Posterior vena cava (tissue), 2 donors: ENCODE measurements at regions not wholly inside any gene's neighbourhood (a gene's known extent, or its start where the extent isn't known, plus 50 kb on each side); places are given as distances from the start of the nearest gene placed in this dataset.
A peak's percentile ranks its signal among the peaks of the same experiment; 100 is the strongest.

Source experiments
- DNase-seq: peaks from one replicate; pipeline ENCODE4 v3.0.0-alpha.2; 2020; ENCODE audit warnings: low spot score
- intact Hi-C, 2 donors: fragments of 100-400 bp; cut with DNase I; formaldehyde crosslinking; loops; one replicate each; pipeline versions ENCODE4 v1.14.1 to v1.14.2; 2022 to 2023
- donor health status: DM: yes; HTN: yes; CAD: no.
- donor health status: DM: yes; HTN: yes; CAD: no.

DNA sequence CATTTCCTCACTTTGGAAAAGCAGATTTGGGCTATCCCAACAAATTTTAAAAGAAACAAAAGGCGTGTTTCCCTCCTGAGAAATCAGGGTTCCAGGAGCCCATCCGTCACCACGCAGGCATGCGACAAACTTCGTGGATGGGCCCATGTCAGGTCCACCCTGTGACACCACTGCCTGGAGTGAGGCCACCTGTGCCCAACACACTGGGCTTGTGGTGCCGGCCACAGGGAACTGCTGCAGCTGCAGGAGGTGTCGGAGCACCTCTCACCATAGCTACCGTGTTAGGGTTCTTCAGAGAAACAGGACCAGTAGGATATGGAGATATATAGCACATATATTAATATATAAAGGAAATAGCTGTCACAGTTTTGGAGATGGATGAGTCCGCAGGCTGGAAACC lies 53.0 kb upstream of the BCL11B start:
- intact Hi-C loops: no loop called here
- peak; percentile 63 for DNase-seq

DNA sequence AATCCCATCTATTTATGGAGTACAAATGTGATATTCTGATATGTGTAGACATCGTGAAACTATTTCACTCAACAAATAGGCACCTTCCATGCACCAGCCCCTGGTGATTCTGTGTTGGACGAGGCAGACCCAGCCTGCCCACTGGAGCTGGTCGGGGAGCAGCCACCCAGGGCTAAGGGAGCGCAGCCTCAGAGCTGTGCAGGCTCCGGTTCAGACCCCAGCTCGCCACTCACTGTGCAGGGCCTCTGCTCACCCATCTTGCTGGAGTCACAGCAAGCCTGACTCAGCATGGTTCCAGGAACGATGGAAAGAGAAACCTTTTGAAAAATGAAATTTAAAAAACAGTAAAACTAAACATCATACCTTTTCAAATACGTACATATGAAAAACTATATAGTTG lies 52.3 kb upstream of the BCL11B start:
- peak; percentile 52 for DNase-seq
- intact Hi-C loops: no loop called here

DNA sequence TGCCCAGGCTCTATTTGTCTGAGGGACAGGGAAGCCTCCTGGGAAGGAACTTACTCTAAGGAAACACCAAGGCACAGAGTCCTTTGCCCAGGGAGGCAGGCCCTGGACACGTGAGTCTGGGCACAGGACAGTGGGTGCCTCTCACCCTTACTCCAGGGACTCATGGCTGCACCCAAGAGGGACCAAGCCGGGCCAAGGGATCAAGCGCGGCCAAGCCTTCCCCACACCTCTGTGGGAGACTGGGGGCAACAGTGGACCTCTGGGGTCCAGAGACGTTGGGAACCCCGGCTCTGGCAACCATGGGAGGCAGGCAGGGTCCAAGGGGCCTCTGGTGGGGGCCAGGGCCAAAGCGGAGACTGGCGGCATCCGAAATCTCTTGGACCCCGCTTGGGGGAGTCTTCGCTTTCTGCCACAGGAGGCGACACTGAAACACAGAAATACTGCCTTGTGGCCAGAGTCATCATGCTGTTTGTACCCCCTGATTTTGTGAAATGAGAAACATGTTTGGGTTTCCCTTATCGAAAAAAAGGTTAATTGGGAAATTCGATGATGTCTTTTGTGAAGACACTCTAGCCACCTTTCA lies 51.7 kb upstream of the BCL11B start:
- peak; percentile 62 for DNase-seq
- intact Hi-C loops: no loop called here

DNA sequence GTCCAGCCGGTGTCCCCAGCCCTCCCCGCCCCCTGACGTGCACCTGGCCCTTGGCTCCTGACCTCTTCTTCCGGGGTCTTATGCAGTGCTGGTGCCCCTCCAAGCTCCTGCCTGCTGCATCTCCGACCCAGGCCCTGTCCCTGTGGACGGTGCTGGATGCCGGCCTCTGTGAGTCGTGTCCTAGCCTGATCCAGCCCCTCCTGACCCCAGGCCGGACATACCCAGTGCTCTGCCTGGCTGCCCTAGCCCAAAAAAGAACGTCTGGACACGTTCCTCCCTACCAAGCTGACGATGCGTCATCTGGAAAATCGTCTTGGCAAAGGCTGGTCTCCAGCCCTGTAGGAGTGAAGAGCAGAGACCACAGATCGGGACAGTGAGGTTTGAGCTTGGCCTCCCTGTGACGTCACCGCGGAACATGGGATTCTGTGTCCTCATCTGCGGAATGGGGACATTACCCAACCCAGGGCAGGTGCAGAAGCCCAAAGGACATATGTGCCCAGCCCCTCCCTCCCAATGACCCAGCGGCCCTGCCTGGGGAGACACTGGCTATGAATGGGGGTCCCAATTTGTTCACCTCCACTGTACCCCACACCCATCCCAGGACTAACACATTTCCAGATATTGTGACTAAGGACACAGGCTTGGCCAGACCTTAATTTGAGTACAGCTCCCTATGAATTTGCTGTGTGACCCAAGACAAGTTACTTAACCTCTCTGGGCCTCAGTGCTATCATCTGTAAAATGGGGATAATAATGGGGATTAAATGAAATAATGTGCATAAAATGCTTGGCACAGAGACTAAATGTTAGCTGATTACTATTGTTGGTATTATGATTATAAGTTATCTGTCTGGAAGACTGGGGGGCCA lies 51.0 kb upstream of the BCL11B start:
- intact Hi-C loops: no loop called here
- peak; percentile 76 for DNase-seq

DNA sequence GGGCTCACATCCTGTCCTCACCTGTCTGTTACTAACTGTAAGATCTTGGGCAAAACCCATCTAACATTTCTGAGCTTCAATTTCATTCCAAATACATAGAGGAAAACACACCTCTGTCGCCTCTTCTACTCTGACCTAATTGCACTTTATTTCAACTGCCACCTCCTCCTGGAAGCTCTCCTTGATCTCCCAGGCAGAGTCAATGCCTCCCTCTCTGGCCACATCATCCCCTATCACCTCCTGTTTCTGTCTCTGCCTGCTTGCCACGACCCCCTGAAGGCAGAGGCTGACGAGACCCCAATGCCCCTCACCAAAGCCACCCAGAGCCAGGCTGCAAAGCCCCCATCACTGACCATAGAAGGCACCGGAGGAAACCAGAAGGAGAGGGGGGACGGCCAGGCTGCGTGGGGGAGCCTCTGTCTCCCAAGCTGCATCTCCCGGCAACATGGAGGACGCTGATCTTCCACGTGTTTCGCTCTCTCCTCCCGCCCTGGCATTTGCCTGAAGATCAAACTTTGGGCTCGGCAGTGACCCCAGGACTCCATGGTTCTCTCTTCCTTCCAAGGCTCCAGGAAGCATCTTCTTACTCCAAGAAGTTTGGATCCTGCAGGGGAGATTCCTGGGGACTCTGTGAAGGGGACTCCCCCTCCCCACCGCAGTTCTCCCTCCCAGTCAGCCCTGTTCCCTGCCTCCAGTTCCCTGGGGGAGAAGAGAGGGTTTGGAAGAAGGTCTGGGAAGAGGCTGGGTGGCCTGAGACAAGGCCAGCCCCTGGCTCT lies 50.1 kb upstream of the BCL11B start:
- DNase-seq: peak; percentile 11
- intact Hi-C loops: no loop called here
